Mesendoderm (in vitro differentiated cells): ENCODE measurements at regions not wholly inside any gene's neighbourhood (a gene's known extent, or its start where the extent isn't known, plus 50 kb on each side); places are given as distances from the start of the nearest gene placed in this dataset.

Source experiments
- DNase-seq: peaks from one replicate; pipeline ENCODE4 v3.0.0; 2013
- H2AK5ac ChIP-seq: 2 replicates; pipeline ENCODE4 v1.6.1; 2013; ENCODE audit warnings: low read length, inconsistent platforms
- H2BK120ac ChIP-seq: 2 replicates; pipeline ENCODE4 v1.6.1; 2013; ENCODE audit warnings: low read depth, mild to moderate bottlenecking, low read length, moderate library complexity, mixed read lengths
- H2BK15ac ChIP-seq: replicated peaks from 2 replicates; pipeline ENCODE4 v1.6.1; 2013; ENCODE audit warnings: low read depth, mild to moderate bottlenecking, moderate library complexity
- H2BK5ac ChIP-seq: 2 replicates; pipeline ENCODE4 v1.6.1; 2013; ENCODE audit warnings: low read length, inconsistent platforms
- H3K18ac ChIP-seq: 2 replicates; pipeline ENCODE4 v1.6.1; 2013; ENCODE audit warnings: mild to moderate bottlenecking, low read length, mixed read lengths
- H3K23ac ChIP-seq: one replicate; pipeline ENCODE4 v1.6.1; 2013; ENCODE audit warnings: low read length
- H3K27ac ChIP-seq: 2 replicates; pipeline ENCODE4 v1.5.1; 2013; ENCODE audit warnings: low read depth, mild to moderate bottlenecking, inconsistent platforms, low read length, moderate library complexity
- H3K27me3 ChIP-seq: 2 replicates; pipeline ENCODE4 v1.6.1; 2013; ENCODE audit warnings: low read length, control low read depth, mild to moderate bottlenecking, inconsistent platforms; ENCODE audit not compliant: insufficient read depth, poor library complexity
- H3K36me3 ChIP-seq: 2 replicates; pipeline ENCODE4 v1.6.1; 2013; ENCODE audit warnings: low read length, inconsistent platforms; ENCODE audit not compliant: control insufficient read depth, insufficient read depth
- H3K4ac ChIP-seq: one replicate; pipeline ENCODE4 v1.6.1; 2013; ENCODE audit warnings: low read depth, mild to moderate bottlenecking, low read length, moderate library complexity
- H3K4me1 ChIP-seq: 2 replicates; pipeline ENCODE4 v1.6.1; 2013; ENCODE audit warnings: low read depth, low read length, inconsistent platforms; ENCODE audit not compliant: control insufficient read depth
- H3K4me2 ChIP-seq: 2 replicates; pipeline ENCODE4 v1.6.1; 2013; ENCODE audit warnings: low read length
- H3K4me3 ChIP-seq: 2 replicates; pipeline ENCODE4 v1.5.1; 2013; ENCODE audit warnings: mild to moderate bottlenecking, low read length
- H3K56ac ChIP-seq: one replicate; pipeline ENCODE4 v1.6.1; 2013; ENCODE audit warnings: low read length
- H3K79me1 ChIP-seq: 2 replicates; pipeline ENCODE4 v1.6.1; 2013; ENCODE audit warnings: low read length, inconsistent platforms
- H3K79me2 ChIP-seq: 2 replicates; pipeline ENCODE4 v1.6.1; 2013; ENCODE audit warnings: mild to moderate bottlenecking, low read length; ENCODE audit not compliant: control insufficient read depth, insufficient read depth
- H3K9ac ChIP-seq: 2 replicates; pipeline ENCODE4 v1.6.1; 2013; ENCODE audit warnings: low read length, inconsistent platforms
- H4K5ac ChIP-seq: one replicate; pipeline ENCODE4 v1.6.1; 2013; ENCODE audit warnings: low read length
- H4K8ac ChIP-seq: one replicate; pipeline ENCODE4 v1.6.1; 2013; ENCODE audit warnings: low read depth, mild to moderate bottlenecking, control low read depth, low read length, moderate library complexity
- WGBS: extraction: QIAGEN DNeasy Blood & Tissue Kit; methylation state at CpG from one replicate; pipeline ENCODE4 v1.1.7; 2013; ENCODE audit warnings: low lambda C conversion rate, missing lambda C conversion rate; ENCODE audit not compliant: insufficient coverage; ENCODE audit errors: extremely low coverage; 5-methylcytosine and 5-hydroxymethylcytosine counted together

- H2BK5ac ChIP-seq: no peak overlapping the region
- no peaks in the 10 kb centered on the region for H3K36me3 ChIP-seq
- no peaks in the 10 kb centered on the region for H3K4me1 ChIP-seq
- WGBS: no CpG with 5 or more reads among the region's 5 CpGs
- no peak overlapping the region for H4K5ac ChIP-seq
- peak; percentile 50 for DNase-seq
- H3K4ac ChIP-seq: no peak overlapping the region
- H3K18ac ChIP-seq: no peak overlapping the region
- H3K9ac ChIP-seq: no peak overlapping the region
- H3K79me2 ChIP-seq: no peaks in the 10 kb centered on the region
- H4K8ac ChIP-seq: no peak overlapping the region
- H3K27me3 ChIP-seq: no peaks in the 10 kb centered on the region
- no peak overlapping the region for H3K56ac ChIP-seq
- no peak overlapping the region for H3K27ac ChIP-seq
- H2BK120ac ChIP-seq: no peak overlapping the region
- H3K23ac ChIP-seq: peak overlapping the region; percentile 53
- H2BK15ac ChIP-seq: no peak overlapping the region
- no peak overlapping the region for H3K4me3 ChIP-seq
- no peak overlapping the region for H3K4me2 ChIP-seq
- H2AK5ac ChIP-seq: no peak overlapping the region
- no peaks in the 10 kb centered on the region for H3K79me1 ChIP-seq
Measured at GRCh38 chr5:61675015-61675692, 343.1 kb downstream of the ZSWIM6 start.

DNA sequence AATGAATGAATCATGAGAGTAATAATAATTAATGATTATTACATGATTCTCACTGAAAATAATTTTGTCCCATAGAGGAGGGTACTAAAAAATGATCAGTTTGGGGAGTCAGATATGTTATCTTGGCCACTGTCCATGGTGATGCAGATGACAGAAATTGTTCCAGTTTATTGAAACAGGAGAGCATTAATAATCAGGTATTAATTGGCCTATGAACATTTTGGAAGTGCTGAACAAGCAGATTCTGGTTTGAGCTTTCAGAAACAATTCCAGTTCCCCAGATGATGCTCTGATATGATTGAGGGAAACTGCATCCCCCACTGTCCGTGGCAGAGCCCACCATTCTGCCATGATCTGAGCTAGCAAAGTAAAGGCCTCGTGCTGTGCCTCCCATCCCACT, 345.2 kb downstream of the ZSWIM6 start:
- H3K79me1 ChIP-seq: no peaks in the 10 kb centered on the region
- H2AK5ac ChIP-seq: no peak overlapping the region
- no peak overlapping the region for H4K5ac ChIP-seq
- no peaks in the 10 kb centered on the region for H3K36me3 ChIP-seq
- no peak overlapping the region for H2BK120ac ChIP-seq
- H3K18ac ChIP-seq: no peak overlapping the region
- no peak overlapping the region for H3K4me2 ChIP-seq
- no peak overlapping the region for H4K8ac ChIP-seq
- no peaks in the 10 kb centered on the region for H3K4me1 ChIP-seq
- no peak overlapping the region for H3K4me3 ChIP-seq
- H3K79me2 ChIP-seq: no peaks in the 10 kb centered on the region
- H3K23ac ChIP-seq: no peak overlapping the region
- H3K9ac ChIP-seq: no peak overlapping the region
- no CpG with 5 or more reads among the region's 2 CpGs for WGBS
- no peak overlapping the region for H3K4ac ChIP-seq
- no peak for DNase-seq
- no peak overlapping the region for H3K27ac ChIP-seq
- H3K27me3 ChIP-seq: no peaks in the 10 kb centered on the region
- no peak overlapping the region for H3K56ac ChIP-seq
- no peak overlapping the region for H2BK5ac ChIP-seq
- H2BK15ac ChIP-seq: no peak overlapping the region

- no peaks in the 10 kb centered on the region for H3K79me1 ChIP-seq
- no peak overlapping the region for H4K5ac ChIP-seq
- no peak overlapping the region for H3K4me2 ChIP-seq
- H3K56ac ChIP-seq: no peak overlapping the region
- peak; percentile 61 for DNase-seq
- no peak overlapping the region for H3K4me3 ChIP-seq
- H2AK5ac ChIP-seq: no peak overlapping the region
- H2BK15ac ChIP-seq: no peak overlapping the region
- H3K27ac ChIP-seq: no peak overlapping the region
- no peak overlapping the region for H4K8ac ChIP-seq
- no peaks in the 10 kb centered on the region for H3K4me1 ChIP-seq
- no peak overlapping the region for H3K18ac ChIP-seq
- H3K27me3 ChIP-seq: no peaks in the 10 kb centered on the region
- H2BK120ac ChIP-seq: no peak overlapping the region
- H3K79me2 ChIP-seq: no peaks in the 10 kb centered on the region
- H2BK5ac ChIP-seq: no peak overlapping the region
- H3K36me3 ChIP-seq: no peaks in the 10 kb centered on the region
- no CpG with 5 or more reads among the region's 4 CpGs for WGBS
- no peak overlapping the region for H3K9ac ChIP-seq
- H3K4ac ChIP-seq: no peak overlapping the region
- H3K23ac ChIP-seq: no peak overlapping the region
Measured at GRCh38 chr5:61678966-61679365, 346.9 kb downstream of the ZSWIM6 start.

DNA sequence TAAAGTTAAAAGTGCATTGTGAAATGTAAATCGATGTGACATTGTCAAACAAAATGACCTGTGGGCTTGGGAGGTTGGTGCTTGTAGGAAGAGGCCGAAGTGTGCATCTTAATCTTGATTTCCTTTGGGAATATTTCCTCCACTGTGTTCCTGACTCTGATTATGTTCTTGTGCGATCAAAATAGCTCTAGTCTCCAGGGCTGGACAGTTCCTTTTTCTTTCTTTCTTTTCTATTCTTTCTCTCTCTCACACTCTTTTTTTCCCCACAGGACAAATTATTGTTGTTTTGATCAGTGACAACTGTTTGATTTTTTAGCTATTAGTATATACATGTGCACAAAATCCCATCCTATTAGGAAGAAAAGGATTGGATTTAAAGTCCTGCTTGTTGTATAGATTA, 347.5 kb downstream of the ZSWIM6 start:
- no peak overlapping the region for H3K4ac ChIP-seq
- no peak overlapping the region for H3K56ac ChIP-seq
- no peak overlapping the region for H3K9ac ChIP-seq
- H3K4me1 ChIP-seq: no peaks in the 10 kb centered on the region
- H3K23ac ChIP-seq: no peak overlapping the region
- no peak overlapping the region for H4K5ac ChIP-seq
- no CpG with 5 or more reads among the region's 3 CpGs for WGBS
- no peak overlapping the region for H3K18ac ChIP-seq
- no peak overlapping the region for H2AK5ac ChIP-seq
- no peak overlapping the region for H2BK120ac ChIP-seq
- H2BK15ac ChIP-seq: no peak overlapping the region
- H3K79me2 ChIP-seq: no peaks in the 10 kb centered on the region
- no peaks in the 10 kb centered on the region for H3K27me3 ChIP-seq
- no peaks in the 10 kb centered on the region for H3K36me3 ChIP-seq
- DNase-seq: no peak
- no peak overlapping the region for H3K27ac ChIP-seq
- no peaks in the 10 kb centered on the region for H3K79me1 ChIP-seq
- H2BK5ac ChIP-seq: no peak overlapping the region
- H3K4me2 ChIP-seq: no peak overlapping the region
- H4K8ac ChIP-seq: no peak overlapping the region
- H3K4me3 ChIP-seq: no peak overlapping the region

GRCh38 chr5:61680247-61680646, 348.2 kb downstream of the ZSWIM6 start:
- H2BK15ac ChIP-seq: no peak overlapping the region
- no peaks in the 10 kb centered on the region for H3K4me1 ChIP-seq

DNA sequence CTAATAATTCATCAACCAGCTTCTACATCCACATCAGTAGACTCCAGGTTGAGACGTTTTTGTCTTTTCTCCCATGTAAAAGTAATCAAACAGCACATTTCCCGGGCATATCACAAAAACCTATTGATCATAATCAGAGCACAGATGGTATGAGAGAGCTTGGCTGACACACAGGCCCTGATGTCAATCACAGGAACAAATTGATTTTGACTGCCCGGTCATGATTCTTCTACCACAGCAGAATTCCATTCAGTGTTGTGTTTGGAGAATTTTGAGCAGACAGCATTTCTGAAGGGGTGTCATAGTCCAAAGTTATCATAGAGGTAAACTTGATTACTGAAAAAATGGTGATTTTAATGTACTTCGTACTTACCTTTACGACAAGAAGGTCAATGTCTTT, 351.1 kb downstream of the ZSWIM6 start:
- no peaks in the 10 kb centered on the region for H3K27me3 ChIP-seq
- no peak overlapping the region for H3K23ac ChIP-seq
- H4K8ac ChIP-seq: no peak overlapping the region
- no CpG with 5 or more reads among the region's 5 CpGs for WGBS
- no peak overlapping the region for H3K4ac ChIP-seq
- no peaks in the 10 kb centered on the region for H3K79me1 ChIP-seq
- no peak overlapping the region for H3K18ac ChIP-seq
- no peak overlapping the region for H2BK120ac ChIP-seq
- no peak overlapping the region for H3K27ac ChIP-seq
- no peak overlapping the region for H2BK5ac ChIP-seq
- H3K56ac ChIP-seq: no peak overlapping the region
- no peak overlapping the region for H3K9ac ChIP-seq
- no peak overlapping the region for H2AK5ac ChIP-seq
- no peak overlapping the region for H4K5ac ChIP-seq
- H2BK15ac ChIP-seq: no peak overlapping the region
- DNase-seq: no peak
- no peaks in the 10 kb centered on the region for H3K79me2 ChIP-seq
- H3K4me1 ChIP-seq: no peaks in the 10 kb centered on the region
- no peaks in the 10 kb centered on the region for H3K36me3 ChIP-seq
- no peak overlapping the region for H3K4me2 ChIP-seq
- H3K4me3 ChIP-seq: no peak overlapping the region

More at GRCh38 chr5:61680247-61680646, 348.2 kb downstream of the ZSWIM6 start:
- Histone ChIP-seq H3K9ac (no peak overlapping the region), H3K4me2 (no peak overlapping the region), H3K36me3 (no peaks in the 10 kb centered on the region), H4K5ac (no peak overlapping the region), H3K4me3 (no peak overlapping the region), H3K18ac (no peak overlapping the region), H3K27ac (no peak overlapping the region), H3K79me1 (no peaks in the 10 kb centered on the region), H3K4ac (no peak overlapping the region), H2BK5ac (no peak overlapping the region), H2BK120ac (no peak overlapping the region), H3K56ac (no peak overlapping the region), H3K79me2 (no peaks in the 10 kb centered on the region), H3K23ac (no peak overlapping the region), H2AK5ac (no peak overlapping the region), H3K27me3 (no peaks in the 10 kb centered on the region), H4K8ac (no peak overlapping the region)
- DNase-seq: no peak
- WGBS: no CpG with 5 or more reads among the region's 2 CpGs
